ENCODE measurements at regions not wholly inside any gene's neighbourhood (a gene's known extent, or its start where the extent isn't known, plus 50 kb on each side); places are given as distances from the start of the nearest gene placed in this dataset.

DNA sequence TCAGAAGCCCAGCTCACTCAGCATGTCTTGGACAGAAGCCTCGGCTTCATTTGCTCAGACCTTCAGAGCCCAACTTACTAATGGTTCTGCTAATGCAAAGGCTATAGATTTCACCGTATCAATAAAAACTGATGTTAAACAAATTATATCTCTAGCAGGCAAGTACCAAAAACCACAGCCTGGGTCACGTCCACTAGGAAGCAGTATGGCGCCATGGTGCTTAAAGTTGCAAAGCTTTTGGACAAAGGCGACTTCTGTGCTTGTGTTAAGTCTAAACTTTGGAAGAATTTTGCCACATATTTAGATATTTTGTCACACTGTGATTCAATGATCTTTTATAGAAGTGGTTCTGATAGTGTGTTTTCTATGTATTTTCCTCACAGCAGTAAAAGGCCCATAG lies 276.8 kb upstream of the PARD3B start:
- H3K9me3 ChIP-seq (ENCODE audit: insufficient read depth, low read depth, low read length), result no peaks in the 10 kb centered on the region
- H3K79me2 ChIP-seq (ENCODE audit: insufficient read depth, low read length), result no peaks in the 10 kb centered on the region
- no peaks in the 10 kb centered on the region for H3K27me3 ChIP-seq (ENCODE audit: insufficient read depth, low read length, poor library complexity, severe bottlenecking)
- H3K4me2 ChIP-seq (ENCODE audit: low read depth, low read length, poor library complexity, severe bottlenecking), result no peak overlapping the region
- H3K36me3 ChIP-seq (ENCODE audit: insufficient read depth, low read length), result no peaks in the 10 kb centered on the region
- no peak overlapping the region for H3K9ac ChIP-seq (ENCODE audit: low read depth, low read length, poor library complexity, severe bottlenecking)
- H3K9me2 ChIP-seq (replicated peaks; ENCODE audit: low read depth, low read length), result no peaks in the 10 kb centered on the region
- no peaks in the 10 kb centered on the region for H3K4me1 ChIP-seq (ENCODE audit: insufficient read depth, low read length, poor library complexity, severe bottlenecking)
- no peaks in the 10 kb centered on the region for H4K20me1 ChIP-seq (ENCODE audit: insufficient read depth, low read length, poor library complexity, severe bottlenecking)
- no peak for TF ChIP-seq EZH2phosphoT487 (IDR thresholded peaks at IDR 0.05; ENCODE audit: borderline replicate concordance)
- TF ChIP-seq, protein P1, sequence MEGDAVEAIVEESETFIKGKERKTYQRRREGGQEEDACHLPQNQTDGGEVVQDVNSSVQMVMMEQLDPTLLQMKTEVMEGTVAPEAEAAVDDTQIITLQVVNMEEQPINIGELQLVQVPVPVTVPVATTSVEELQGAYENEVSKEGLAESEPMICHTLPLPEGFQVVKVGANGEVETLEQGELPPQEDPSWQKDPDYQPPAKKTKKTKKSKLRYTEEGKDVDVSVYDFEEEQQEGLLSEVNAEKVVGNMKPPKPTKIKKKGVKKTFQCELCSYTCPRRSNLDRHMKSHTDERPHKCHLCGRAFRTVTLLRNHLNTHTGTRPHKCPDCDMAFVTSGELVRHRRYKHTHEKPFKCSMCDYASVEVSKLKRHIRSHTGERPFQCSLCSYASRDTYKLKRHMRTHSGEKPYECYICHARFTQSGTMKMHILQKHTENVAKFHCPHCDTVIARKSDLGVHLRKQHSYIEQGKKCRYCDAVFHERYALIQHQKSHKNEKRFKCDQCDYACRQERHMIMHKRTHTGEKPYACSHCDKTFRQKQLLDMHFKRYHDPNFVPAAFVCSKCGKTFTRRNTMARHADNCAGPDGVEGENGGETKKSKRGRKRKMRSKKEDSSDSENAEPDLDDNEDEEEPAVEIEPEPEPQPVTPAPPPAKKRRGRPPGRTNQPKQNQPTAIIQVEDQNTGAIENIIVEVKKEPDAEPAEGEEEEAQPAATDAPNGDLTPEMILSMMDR (conservative IDR thresholded peaks at IDR 0.05; ENCODE audit: low read length), result no peak
- H3F3A ChIP-seq (ENCODE audit: low read depth), result no peaks in the 10 kb centered on the region
- no peak overlapping the region for H2AFZ ChIP-seq (ENCODE audit: low read length)
- H3K4me3 ChIP-seq (ENCODE audit: low read length, poor library complexity, severe bottlenecking), result no peak overlapping the region

DNA sequence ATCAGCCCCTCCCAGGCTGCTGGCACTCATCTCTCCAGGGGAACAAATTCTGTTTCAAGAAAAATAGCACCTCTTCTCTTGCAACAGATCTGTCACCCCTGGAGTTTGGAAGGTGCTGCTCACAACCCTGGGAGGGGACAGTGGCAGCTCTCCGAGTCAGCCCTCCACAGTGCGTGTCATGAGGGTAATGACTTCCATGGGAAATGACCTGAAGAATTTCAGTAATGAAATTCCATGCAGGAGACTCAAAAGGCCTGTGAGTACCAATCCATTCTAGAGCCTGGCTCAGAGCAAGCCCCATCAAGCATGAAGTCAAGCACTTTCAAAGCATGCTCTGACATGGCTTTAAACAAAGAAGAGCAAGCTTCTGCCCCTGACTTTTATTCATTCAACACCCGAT lies 276.3 kb upstream of the PARD3B start:
- H2AFZ ChIP-seq (ENCODE audit: low read length), result no peak overlapping the region
- no peaks in the 10 kb centered on the region for H3K4me1 ChIP-seq (ENCODE audit: insufficient read depth, low read length, poor library complexity, severe bottlenecking)
- no peak overlapping the region for H3K4me3 ChIP-seq (ENCODE audit: low read length, poor library complexity, severe bottlenecking)
- no peaks in the 10 kb centered on the region for H4K20me1 ChIP-seq (ENCODE audit: insufficient read depth, low read length, poor library complexity, severe bottlenecking)
- no peaks in the 10 kb centered on the region for H3K9me2 ChIP-seq (replicated peaks; ENCODE audit: low read depth, low read length)
- H3F3A ChIP-seq (ENCODE audit: low read depth), result no peaks in the 10 kb centered on the region
- H3K4me2 ChIP-seq (ENCODE audit: low read depth, low read length, poor library complexity, severe bottlenecking), result no peak overlapping the region
- no peak for TF ChIP-seq EZH2phosphoT487 (IDR thresholded peaks at IDR 0.05; ENCODE audit: borderline replicate concordance)
- TF ChIP-seq, protein P1 (conservative IDR thresholded peaks at IDR 0.05; ENCODE audit: low read length), result no peak
- H3K9me3 ChIP-seq (ENCODE audit: insufficient read depth, low read depth, low read length), result no peaks in the 10 kb centered on the region
- H3K27me3 ChIP-seq (ENCODE audit: insufficient read depth, low read length, poor library complexity, severe bottlenecking), result no peaks in the 10 kb centered on the region
- H3K36me3 ChIP-seq (ENCODE audit: insufficient read depth, low read length), result no peaks in the 10 kb centered on the region
- H3K9ac ChIP-seq (ENCODE audit: low read depth, low read length, poor library complexity, severe bottlenecking), result no peak overlapping the region
- no peaks in the 10 kb centered on the region for H3K79me2 ChIP-seq (ENCODE audit: insufficient read depth, low read length)

DNA sequence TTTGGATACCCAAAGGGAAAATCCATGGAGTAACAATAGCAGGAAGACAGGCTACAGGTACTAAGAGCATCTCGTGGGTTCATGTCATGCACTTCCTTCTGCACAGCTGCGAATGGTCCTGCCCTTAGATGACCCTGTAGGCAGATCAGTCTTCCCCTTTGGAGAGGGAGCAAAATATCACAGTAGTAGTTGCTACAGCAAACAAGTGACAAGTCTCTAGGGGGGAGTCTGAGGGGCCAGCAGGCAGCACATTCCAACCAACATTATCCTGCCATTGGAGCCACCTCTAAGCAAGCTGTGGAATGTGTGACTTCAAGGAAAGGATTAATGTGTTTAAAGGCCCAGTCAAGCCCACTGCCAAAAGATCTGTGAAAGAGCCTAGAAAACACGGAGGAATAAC lies 273.2 kb upstream of the PARD3B start:
- H2AFZ ChIP-seq (ENCODE audit: low read length), result no peak overlapping the region
- H3K27me3 ChIP-seq (ENCODE audit: insufficient read depth, low read length, poor library complexity, severe bottlenecking), result peaks cover 7% of the 10 kb centered on the region
- H3K36me3 ChIP-seq (ENCODE audit: insufficient read depth, low read length), result no peaks in the 10 kb centered on the region
- no peaks in the 10 kb centered on the region for H3K79me2 ChIP-seq (ENCODE audit: insufficient read depth, low read length)
- H3K9me2 ChIP-seq (replicated peaks; ENCODE audit: low read depth, low read length), result no peaks in the 10 kb centered on the region
- H3K9ac ChIP-seq (ENCODE audit: low read depth, low read length, poor library complexity, severe bottlenecking), result no peak overlapping the region
- TF ChIP-seq, protein P1 (conservative IDR thresholded peaks at IDR 0.05; ENCODE audit: low read length), result no peak
- TF ChIP-seq EZH2phosphoT487 (IDR thresholded peaks at IDR 0.05; ENCODE audit: borderline replicate concordance), result no peak
- H4K20me1 ChIP-seq (ENCODE audit: insufficient read depth, low read length, poor library complexity, severe bottlenecking), result no peaks in the 10 kb centered on the region
- H3K4me2 ChIP-seq (ENCODE audit: low read depth, low read length, poor library complexity, severe bottlenecking), result no peak overlapping the region
- H3K4me1 ChIP-seq (ENCODE audit: insufficient read depth, low read length, poor library complexity, severe bottlenecking), result no peaks in the 10 kb centered on the region
- H3K9me3 ChIP-seq (ENCODE audit: insufficient read depth, low read depth, low read length), result no peaks in the 10 kb centered on the region
- no peak overlapping the region for H3K4me3 ChIP-seq (ENCODE audit: low read length, poor library complexity, severe bottlenecking)
- H3F3A ChIP-seq (ENCODE audit: low read depth), result no peaks in the 10 kb centered on the region
